Activated CD8-positive, alpha-beta memory T cell treated with anti-CD3 and anti-CD28 coated beads, Interleukin-2, amount 50 U/mL, for 48 hours (primary cell): ENCODE measurements at regions not wholly inside any gene's neighbourhood (a gene's known extent, or its start where the extent isn't known, plus 50 kb on each side); places are given as distances from the start of the nearest gene placed in this dataset.

ENCODE experiments used
- DNase-seq: peaks from one replicate; pipeline ENCODE4 v3.0.0-alpha.2; 2020

GRCh38 chr5:72007336-72008111 lies 99.8 kb upstream of the MAP1B start:
- DNase-seq: no peak

GRCh38 chr5:72009280-72009679 lies 98.0 kb upstream of the MAP1B start:
- no peak for DNase-seq

- DNase-seq: no peak
Measured at GRCh38 chr5:72010430-72010829, 96.8 kb upstream of the MAP1B start.

GRCh38 chr5:72012906-72013305 lies 94.4 kb upstream of the MAP1B start:
- no peak for DNase-seq

- DNase-seq: no peak
Measured at GRCh38 chr5:72013766-72014624, 93.3 kb upstream of the MAP1B start.

- no peak for DNase-seq
Measured at GRCh38 chr5:72015103-72015548, 92.1 kb upstream of the MAP1B start.

- DNase-seq: peak; percentile 85
Measured at GRCh38 chr5:72018143-72018803, 89.0 kb upstream of the MAP1B start.

- DNase-seq: no peak
Measured at GRCh38 chr5:72020161-72020983, 86.9 kb upstream of the MAP1B start.

GRCh38 chr5:72021651-72022357 lies 85.5 kb upstream of the MAP1B start:
- DNase-seq: no peak

GRCh38 chr5:72028382-72028781 lies 78.9 kb upstream of the MAP1B start:
- no peak for DNase-seq

GRCh38 chr5:72030237-72030636 lies 77.0 kb upstream of the MAP1B start:
- no peak for DNase-seq

- DNase-seq: no peak
Measured at GRCh38 chr5:72032788-72033187, 74.5 kb upstream of the MAP1B start.

GRCh38 chr5:72034770-72035169 lies 72.5 kb upstream of the MAP1B start:
- DNase-seq: no peak

GRCh38 chr5:72035831-72036230 lies 71.4 kb upstream of the MAP1B start:
- DNase-seq: no peak

- DNase-seq: no peak
Measured at GRCh38 chr5:72036951-72037350, 70.3 kb upstream of the MAP1B start.

GRCh38 chr5:72040513-72040912 lies 66.8 kb upstream of the MAP1B start:
- DNase-seq: no peak

- DNase-seq: no peak
Measured at GRCh38 chr5:72041654-72042053, 65.6 kb upstream of the MAP1B start.

GRCh38 chr5:72042097-72042496 lies 65.2 kb upstream of the MAP1B start:
- no peak for DNase-seq

- no peak for DNase-seq
Measured at GRCh38 chr5:72045692-72046091, 61.6 kb upstream of the MAP1B start.

- DNase-seq: no peak
Measured at GRCh38 chr5:72046106-72046505, 61.2 kb upstream of the MAP1B start.

- no peak for DNase-seq
Measured at GRCh38 chr5:72055636-72056035, 51.6 kb upstream of the MAP1B start.
